Central memory CD8-positive, alpha-beta T cell (primary cell): ENCODE measurements at regions not wholly inside any gene's neighbourhood (a gene's known extent, or its start where the extent isn't known, plus 50 kb on each side); places are given as distances from the start of the nearest gene placed in this dataset.

Source experiments
- ATAC-seq: fragments of 150-1000 bp; cut with Tn5 transposase; replicated peaks from 2 replicates; pipeline ENCODE4 v1.10.0; 2022; ENCODE audit warnings: mild to moderate bottlenecking, moderate FRiP score, moderate number of reproducible peaks; ENCODE audit not compliant: poor library complexity, severe bottlenecking; ENCODE audit errors: extremely low read depth
- DNase-seq, 2 donors: peaks; one replicate each; pipeline ENCODE4 v3.0.0; 2021; ENCODE audit warnings: low spot score in 2 of 2
- H3K27ac Mint-ChIP-seq: one replicate; pipeline ENCODE4 v1.8.0; 2022; ENCODE audit warnings: low read depth, mild to moderate bottlenecking, moderate library complexity, mixed read lengths
- H3K27me3 Mint-ChIP-seq: one replicate; pipeline ENCODE4 v1.8.0; 2022; ENCODE audit warnings: mixed read lengths
- H3K36me3 Mint-ChIP-seq: one replicate; pipeline ENCODE4 v1.8.0; 2022; ENCODE audit warnings: mild to moderate bottlenecking, moderate library complexity, mixed read lengths; ENCODE audit not compliant: insufficient read depth
- H3K4me1 Mint-ChIP-seq: one replicate; pipeline ENCODE4 v1.8.0; 2022; ENCODE audit warnings: mixed read lengths
- H3K4me3 Mint-ChIP-seq: one replicate; pipeline ENCODE4 v1.8.0; 2022; ENCODE audit warnings: mild to moderate bottlenecking, moderate library complexity, mixed read lengths
- H3K9me3 Mint-ChIP-seq: one replicate; pipeline ENCODE4 v1.8.0; 2022; ENCODE audit warnings: mixed read lengths

DNA sequence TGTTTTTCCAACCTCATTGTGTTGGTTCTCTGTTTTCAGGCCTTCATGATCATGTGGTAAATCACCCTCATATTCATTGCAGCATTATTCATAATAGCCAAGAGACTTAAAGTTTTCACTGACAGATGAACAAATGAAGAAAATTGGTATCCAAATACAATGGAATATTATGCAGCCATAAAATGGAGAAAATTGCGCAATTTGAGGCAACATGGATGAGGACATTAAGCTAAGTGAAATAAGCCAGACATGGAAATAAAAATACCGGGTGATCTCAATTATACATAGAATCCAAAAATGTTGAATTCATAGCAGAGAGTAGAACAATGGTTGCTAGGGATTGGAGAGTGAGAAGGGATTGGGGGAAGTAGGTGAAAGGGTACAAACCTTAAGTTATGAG is 491.9 kb upstream of the KCNMB2 start:
- Mint-ChIP-seq H3K27me3 (peaks cover 4% of the 10 kb centered on the region), H3K27ac (no peak overlapping the region), H3K4me3 (no peak overlapping the region), H3K9me3 (no peaks in the 10 kb centered on the region), H3K36me3 (peaks cover 4% of the 10 kb centered on the region), H3K4me1 (no peaks in the 10 kb centered on the region)
- no peak for DNase-seq
- no peak for ATAC-seq

DNA sequence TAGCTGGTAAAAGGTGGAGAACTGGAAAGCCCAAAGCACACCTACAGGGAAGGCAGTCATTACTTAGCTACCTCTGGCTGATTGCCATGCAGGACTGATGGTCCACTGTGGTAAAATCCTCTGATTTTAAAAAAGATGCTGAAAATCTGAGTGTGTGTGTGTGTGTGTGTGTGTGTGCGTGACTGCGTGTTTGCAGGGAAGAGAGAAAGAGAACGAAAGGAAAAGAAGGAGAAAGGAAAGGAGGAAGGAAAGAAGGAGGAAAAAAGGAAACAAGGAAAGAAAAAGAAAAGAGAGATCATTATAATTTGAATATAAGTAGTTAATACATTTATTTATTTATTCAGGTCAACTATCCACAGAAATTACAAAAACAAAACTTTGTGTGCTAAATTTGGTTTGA is 488.7 kb upstream of the KCNMB2 start:
- peaks cover 12% of the 10 kb centered on the region for H3K27me3 Mint-ChIP-seq
- no peak overlapping the region for H3K27ac Mint-ChIP-seq
- ATAC-seq (no peak), DNase-seq (no peak)
- H3K9me3 Mint-ChIP-seq = no peaks in the 10 kb centered on the region
- H3K36me3 Mint-ChIP-seq = peaks cover 4% of the 10 kb centered on the region
- H3K4me3 Mint-ChIP-seq = no peak overlapping the region
- H3K4me1 Mint-ChIP-seq = no peaks in the 10 kb centered on the region

DNA sequence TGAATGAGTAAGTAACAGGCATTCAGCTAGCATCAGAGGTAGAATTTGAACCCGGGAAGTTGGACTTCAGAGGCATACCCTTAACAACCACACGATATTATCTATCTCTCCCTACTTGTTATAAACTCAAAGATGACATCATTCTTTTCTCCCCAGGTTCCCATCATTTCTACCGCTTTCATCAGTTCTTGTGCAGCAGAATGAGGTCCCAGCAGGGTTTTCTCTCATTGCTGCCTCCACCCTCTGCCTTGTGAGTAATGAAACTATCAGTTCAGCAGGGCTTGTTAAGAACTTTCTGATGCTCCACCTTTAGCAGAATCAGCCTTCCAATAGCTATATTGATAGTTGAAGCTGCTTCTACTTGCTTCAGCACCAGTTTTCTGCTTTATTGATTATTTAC is 487.5 kb upstream of the KCNMB2 start:
- H3K9me3 Mint-ChIP-seq = no peaks in the 10 kb centered on the region
- no peak overlapping the region for H3K4me3 Mint-ChIP-seq
- H3K36me3 Mint-ChIP-seq = peaks cover 4% of the 10 kb centered on the region
- DNase-seq (no peak), ATAC-seq (no peak)
- H3K27ac Mint-ChIP-seq = no peak overlapping the region
- no peaks in the 10 kb centered on the region for H3K4me1 Mint-ChIP-seq
- H3K27me3 Mint-ChIP-seq = peaks cover 13% of the 10 kb centered on the region

- Mint-ChIP-seq H3K27me3 (peaks cover 23% of the 10 kb centered on the region), H3K36me3 (no peaks in the 10 kb centered on the region), H3K27ac (no peak overlapping the region), H3K4me1 (peaks cover 6% of the 10 kb centered on the region), H3K9me3 (no peaks in the 10 kb centered on the region), H3K4me3 (no peak overlapping the region)
- no peak for ATAC-seq
- DNase-seq = no peak
Observed at GRCh38 chr3:178054471-178054870, 481.8 kb upstream of the KCNMB2 start.

- H3K27ac Mint-ChIP-seq = no peak overlapping the region
- H3K27me3 Mint-ChIP-seq = peaks cover 17% of the 10 kb centered on the region
- no peak overlapping the region for H3K4me3 Mint-ChIP-seq
- no peaks in the 10 kb centered on the region for H3K9me3 Mint-ChIP-seq
- DNase-seq (no peak), ATAC-seq (no peak)
- no peaks in the 10 kb centered on the region for H3K36me3 Mint-ChIP-seq
- H3K4me1 Mint-ChIP-seq = peaks cover 6% of the 10 kb centered on the region
Observed at GRCh38 chr3:178055939-178056338, 480.3 kb upstream of the KCNMB2 start.

GRCh38 chr3:178056868-178057267 is 479.4 kb upstream of the KCNMB2 start:
- H3K9me3 Mint-ChIP-seq = no peaks in the 10 kb centered on the region
- no peaks in the 10 kb centered on the region for H3K36me3 Mint-ChIP-seq
- peaks cover 6% of the 10 kb centered on the region for H3K4me1 Mint-ChIP-seq
- H3K27ac Mint-ChIP-seq = no peak overlapping the region
- no peak overlapping the region for H3K4me3 Mint-ChIP-seq
- peaks cover 17% of the 10 kb centered on the region for H3K27me3 Mint-ChIP-seq
- DNase-seq (no peak), ATAC-seq (no peak)

DNA sequence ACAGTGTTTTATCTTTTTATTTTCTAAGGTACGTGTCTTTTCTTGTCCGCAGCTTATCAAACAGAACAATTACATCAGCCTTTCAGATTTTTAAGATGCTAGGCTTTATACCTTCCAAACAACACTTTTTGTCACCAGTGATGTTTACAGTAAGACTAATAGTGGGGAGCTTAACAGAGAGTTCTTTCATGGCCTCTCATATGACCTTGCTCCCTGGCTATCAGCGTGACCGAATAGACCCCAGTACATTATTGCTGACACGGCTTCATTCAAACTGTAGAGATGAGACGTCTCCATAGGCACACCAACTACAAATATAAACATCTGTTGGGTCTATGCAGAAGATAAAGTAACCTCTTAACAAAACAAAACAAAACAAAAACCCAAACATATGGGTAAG is 477.6 kb upstream of the KCNMB2 start:
- H3K4me3 Mint-ChIP-seq = no peak overlapping the region

GRCh38 chr3:178059119-178059518 is 477.1 kb upstream of the KCNMB2 start:
- peaks cover 12% of the 10 kb centered on the region for H3K27me3 Mint-ChIP-seq
- no peaks in the 10 kb centered on the region for H3K9me3 Mint-ChIP-seq
- no peak overlapping the region for H3K4me3 Mint-ChIP-seq
- peaks cover 5% of the 10 kb centered on the region for H3K4me1 Mint-ChIP-seq
- ATAC-seq = no peak
- no peak for DNase-seq
- no peak overlapping the region for H3K27ac Mint-ChIP-seq
- no peaks in the 10 kb centered on the region for H3K36me3 Mint-ChIP-seq

More for the DNA sequence above, 477.6 kb upstream of the KCNMB2 start:
- DNase-seq (no peak), ATAC-seq (no peak)
- Mint-ChIP-seq H3K36me3 (no peaks in the 10 kb centered on the region), H3K27me3 (peaks cover 17% of the 10 kb centered on the region), H3K4me1 (peaks cover 6% of the 10 kb centered on the region), H3K9me3 (no peaks in the 10 kb centered on the region), H3K27ac (no peak overlapping the region)

DNA sequence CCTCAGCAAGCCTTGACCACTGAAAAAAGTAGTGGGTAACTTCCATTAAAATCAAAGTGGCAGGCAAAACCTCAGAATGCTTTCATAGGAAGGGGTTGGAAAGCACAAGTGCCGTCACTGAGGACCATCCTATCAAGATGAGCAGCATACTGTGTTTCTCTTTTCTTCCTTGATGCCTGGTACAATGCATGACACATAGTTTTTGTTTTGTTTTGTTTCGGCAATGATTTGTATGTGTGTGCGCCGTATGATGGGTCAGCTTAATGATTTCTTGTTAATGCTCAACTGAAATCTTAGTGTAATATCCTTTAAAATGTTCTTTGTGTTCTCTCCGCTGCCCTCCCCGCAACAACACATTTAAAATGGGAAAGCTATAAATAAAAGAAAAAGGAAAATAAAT is 476.4 kb upstream of the KCNMB2 start:
- H3K27me3 Mint-ChIP-seq = peaks cover 5% of the 10 kb centered on the region
- ATAC-seq = no peak
- no peaks in the 10 kb centered on the region for H3K9me3 Mint-ChIP-seq
- H3K36me3 Mint-ChIP-seq = no peaks in the 10 kb centered on the region
- no peak overlapping the region for H3K4me3 Mint-ChIP-seq
- H3K4me1 Mint-ChIP-seq = no peaks in the 10 kb centered on the region
- no peak for DNase-seq
- H3K27ac Mint-ChIP-seq = no peak overlapping the region

DNA sequence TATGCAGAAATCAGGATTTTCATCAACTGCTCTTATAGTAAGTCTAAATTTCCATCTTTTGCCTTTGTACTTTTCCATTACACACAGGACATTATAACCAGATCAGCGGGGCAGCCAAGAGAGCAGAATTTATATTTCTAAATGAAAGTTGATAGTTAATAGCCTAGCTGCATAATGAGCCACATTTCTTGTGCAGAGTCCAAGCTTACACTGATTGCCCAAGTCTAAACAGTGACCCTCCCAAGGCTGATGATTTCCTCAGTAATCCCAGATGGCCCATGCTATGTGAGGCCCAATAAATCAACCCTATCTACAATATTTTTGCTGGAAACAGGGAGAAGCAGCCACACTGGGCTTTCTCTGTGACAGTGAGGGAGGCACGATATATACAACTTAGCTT is 475.8 kb upstream of the KCNMB2 start:
- no peak for ATAC-seq
- no peaks in the 10 kb centered on the region for H3K9me3 Mint-ChIP-seq
- no peaks in the 10 kb centered on the region for H3K27me3 Mint-ChIP-seq
- no peak overlapping the region for H3K4me3 Mint-ChIP-seq
- H3K4me1 Mint-ChIP-seq = no peaks in the 10 kb centered on the region
- H3K36me3 Mint-ChIP-seq = no peaks in the 10 kb centered on the region
- no peak for DNase-seq
- H3K27ac Mint-ChIP-seq = no peak overlapping the region

- no peaks in the 10 kb centered on the region for H3K4me1 Mint-ChIP-seq
- H3K9me3 Mint-ChIP-seq = no peaks in the 10 kb centered on the region
- no peaks in the 10 kb centered on the region for H3K27me3 Mint-ChIP-seq
- DNase-seq = no peak
- H3K27ac Mint-ChIP-seq = no peak overlapping the region
- no peak overlapping the region for H3K4me3 Mint-ChIP-seq
- no peak for ATAC-seq
- no peaks in the 10 kb centered on the region for H3K36me3 Mint-ChIP-seq
Observed at GRCh38 chr3:178062126-178062525, 474.1 kb upstream of the KCNMB2 start.

DNA sequence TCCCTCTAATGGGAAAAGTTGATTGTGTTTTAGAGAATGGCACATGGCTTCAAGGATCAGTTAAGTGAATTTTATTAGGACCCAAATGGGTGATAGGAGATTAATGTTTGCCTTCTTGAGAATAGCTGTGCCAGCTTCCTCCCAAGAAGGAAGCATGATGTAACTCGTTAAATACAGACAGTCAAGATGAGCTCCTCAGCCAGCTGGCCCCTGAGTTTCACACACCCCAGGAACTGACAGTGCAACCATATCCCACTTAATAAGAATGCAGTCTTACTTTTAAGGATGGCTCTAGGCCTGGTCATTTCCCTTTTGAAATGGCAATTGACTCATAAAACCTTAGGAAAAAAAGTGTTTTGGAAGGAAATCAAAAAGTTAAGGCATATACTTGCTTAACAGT is 472.8 kb upstream of the KCNMB2 start:
- no peaks in the 10 kb centered on the region for H3K36me3 Mint-ChIP-seq
- H3K4me1 Mint-ChIP-seq = no peaks in the 10 kb centered on the region
- no peaks in the 10 kb centered on the region for H3K9me3 Mint-ChIP-seq
- no peaks in the 10 kb centered on the region for H3K27me3 Mint-ChIP-seq
- no peak for ATAC-seq
- DNase-seq = no peak
- no peak overlapping the region for H3K27ac Mint-ChIP-seq
- no peak overlapping the region for H3K4me3 Mint-ChIP-seq

DNA sequence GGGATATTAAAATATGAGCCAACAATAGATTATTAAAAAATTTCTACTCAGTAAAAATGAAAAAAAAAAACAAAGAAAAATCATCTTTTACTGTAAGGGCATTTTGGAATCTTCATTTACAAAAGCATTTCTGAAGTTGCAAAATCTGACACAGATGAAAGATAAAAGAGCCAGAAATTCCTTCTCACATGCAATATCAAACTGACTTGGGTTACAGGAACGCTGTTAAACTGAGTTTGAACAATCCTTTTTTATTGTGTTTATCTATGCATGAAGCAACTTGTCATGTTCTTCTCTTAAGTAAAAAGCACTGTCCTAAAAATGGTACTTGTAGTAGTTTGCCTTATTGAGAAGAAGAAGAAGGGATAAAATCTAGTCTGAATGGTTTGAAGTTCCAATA is 468.5 kb upstream of the KCNMB2 start:
- H3K27me3 Mint-ChIP-seq = no peaks in the 10 kb centered on the region

More for the DNA sequence above, 468.5 kb upstream of the KCNMB2 start:
- H3K27ac Mint-ChIP-seq = no peak overlapping the region
- H3K36me3 Mint-ChIP-seq = no peaks in the 10 kb centered on the region
- ATAC-seq (no peak), DNase-seq (no peak)
- peaks cover 5% of the 10 kb centered on the region for H3K9me3 Mint-ChIP-seq
- H3K4me3 Mint-ChIP-seq = no peak overlapping the region
- no peaks in the 10 kb centered on the region for H3K4me1 Mint-ChIP-seq
